GM12892 (cell line): ENCODE measurements at regions not wholly inside any gene's neighbourhood (a gene's known extent, or its start where the extent isn't known, plus 50 kb on each side); places are given as distances from the start of the nearest gene placed in this dataset.
"Not testable (repeated sequence)": the region's sequence is repeated elsewhere in the genome, so short reads cannot be mapped to it uniquely, and the experiment has no call there.

ENCODE experiments used
- DNase-seq: peaks from one replicate; pipeline ENCODE4 v3.0.0; 2011; ENCODE audit not compliant: insufficient read length
- FAIRE-seq: peaks from 2 replicates; lab custom pipeline; 2011; peaks lifted over from hg19 to GRCh38; lab: Jason Lieb, UNC
- POLR2A ChIP-seq: IDR thresholded peaks from 2 replicates; pipeline ENCODE4 v1.6.1; 2011; ENCODE audit warnings: low read depth, low read length, control low read depth
- POLR2AphosphoS5 ChIP-seq: IDR thresholded peaks from 2 replicates; pipeline ENCODE4 v1.6.1; 2011; ENCODE audit warnings: low read depth, low read length, control low read depth
- TAF1 ChIP-seq: IDR thresholded peaks from 2 replicates; pipeline ENCODE4 v1.6.1; 2011; ENCODE audit warnings: low read depth, mild to moderate bottlenecking, control low read depth, low read length, borderline replicate concordance

DNA sequence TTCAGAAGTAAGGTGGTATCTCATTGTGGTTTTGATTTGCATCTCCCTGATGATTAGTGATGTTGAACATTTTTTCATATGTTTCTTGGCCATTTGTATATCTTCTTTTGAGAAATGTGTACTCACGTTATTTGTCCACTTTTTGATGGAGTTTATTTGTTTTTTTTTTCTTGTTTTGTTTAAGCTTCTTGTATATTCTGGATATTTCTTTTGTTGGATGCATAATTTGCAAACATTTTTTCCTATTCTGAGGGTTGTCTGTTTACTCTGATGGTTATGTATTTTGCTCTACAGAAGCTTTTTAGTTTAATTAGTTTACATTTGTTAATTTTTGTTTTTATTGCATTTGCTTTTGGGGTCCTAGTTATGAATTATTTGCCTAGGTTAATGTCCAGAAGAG is 927.4 kb upstream of the LRFN5 start:
- DNase-seq: no peak
- no peak for FAIRE-seq
- TF ChIP-seq POLR2AphosphoS5 (no peak), POLR2A (no peak), TAF1 (no peak)

DNA sequence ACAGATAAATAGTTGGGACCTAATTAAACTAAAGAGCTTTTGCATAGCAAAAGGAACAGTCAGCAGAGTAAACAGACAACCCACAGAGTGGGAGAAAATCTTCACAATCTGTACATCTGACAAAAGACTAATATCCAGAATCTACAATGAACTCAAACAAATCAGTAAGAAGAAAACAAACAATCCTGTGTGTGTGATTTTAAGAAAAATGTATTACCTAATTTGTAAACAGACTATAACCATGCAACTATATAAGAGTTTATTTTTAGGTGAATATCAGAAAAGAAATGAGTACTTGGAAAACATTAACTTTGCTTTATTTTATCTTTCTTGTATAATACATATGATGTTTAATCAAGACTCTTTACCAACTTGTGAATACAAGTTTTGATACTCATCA is 929.5 kb upstream of the LRFN5 start:
- FAIRE-seq, DNase-seq: not testable (repeated sequence)

DNA sequence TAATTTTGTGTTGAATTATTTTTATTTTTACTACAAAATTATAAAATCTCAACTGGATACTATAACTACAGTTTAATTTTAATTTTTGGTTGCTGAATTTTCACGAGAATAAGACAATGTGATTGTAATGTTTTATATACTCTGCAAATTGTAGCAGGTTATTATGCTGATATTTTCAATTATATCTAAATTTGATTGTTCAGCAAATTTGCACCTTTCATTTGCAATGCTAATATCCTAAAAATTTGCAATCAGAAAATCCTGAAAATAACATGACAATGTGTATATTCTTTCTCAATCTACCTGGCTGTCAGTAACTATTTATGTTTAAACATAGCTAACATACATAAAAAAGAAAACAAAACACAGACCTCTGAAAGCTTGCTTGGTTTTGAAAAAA is 932.2 kb upstream of the LRFN5 start:
- FAIRE-seq (no peak), DNase-seq (no peak)
- no peak for TF ChIP-seq POLR2A
- TF ChIP-seq POLR2AphosphoS5: no peak
- no peak for TF ChIP-seq TAF1

DNA sequence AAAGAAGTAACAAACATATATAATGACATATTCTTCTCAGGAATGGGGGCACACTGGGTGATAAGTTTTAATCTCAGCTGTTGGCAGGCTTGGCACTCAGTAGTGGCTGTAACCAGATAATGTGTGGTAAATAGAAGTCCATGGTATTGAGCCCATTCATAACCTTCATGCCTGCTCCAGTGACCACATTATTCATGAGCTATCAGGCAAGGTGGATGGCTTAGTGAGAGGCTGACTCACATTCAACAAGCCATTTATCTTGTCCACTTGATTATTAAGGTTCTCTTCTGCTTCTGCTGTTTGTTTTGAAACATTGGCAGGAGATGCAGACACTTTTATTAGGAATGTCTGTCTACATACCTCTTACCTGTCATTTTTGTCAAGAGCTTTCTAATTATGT is 950.4 kb upstream of the LRFN5 start:
- TF ChIP-seq TAF1 (no peak), POLR2AphosphoS5 (no peak)
- DNase-seq (no peak), FAIRE-seq (no peak)

DNA sequence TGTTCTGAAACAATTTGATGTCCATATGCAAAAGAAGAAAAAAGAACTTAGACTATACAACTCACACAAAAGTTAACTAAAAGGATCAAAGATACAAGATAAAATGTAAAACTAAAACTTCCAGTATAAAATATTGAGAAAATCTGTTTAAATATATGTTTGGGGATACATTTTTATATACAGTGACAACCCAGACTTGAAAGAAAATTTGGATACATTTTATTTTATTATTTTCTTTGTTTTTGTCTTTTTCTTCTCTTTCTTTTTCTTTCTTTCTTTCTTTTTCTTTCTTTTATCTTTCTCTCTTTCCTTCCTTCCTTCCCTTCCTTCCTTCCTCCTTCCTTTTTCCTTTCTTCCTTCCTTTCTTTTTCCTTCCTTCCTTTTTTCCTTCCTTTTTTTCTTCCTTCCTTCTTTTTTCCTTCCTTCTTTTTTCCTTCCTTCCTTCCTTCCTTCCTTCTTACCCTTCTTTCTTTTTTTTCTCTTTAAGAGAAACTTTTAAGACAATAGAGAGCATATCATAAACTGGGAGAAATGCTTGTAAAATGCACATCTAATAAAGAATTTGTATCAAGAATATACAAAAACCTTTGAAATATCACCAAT is 954.5 kb upstream of the LRFN5 start:
- no peak for DNase-seq
- no peak for FAIRE-seq
- no peak for TF ChIP-seq POLR2A
- TF ChIP-seq TAF1: no peak
- TF ChIP-seq POLR2AphosphoS5: no peak

DNA sequence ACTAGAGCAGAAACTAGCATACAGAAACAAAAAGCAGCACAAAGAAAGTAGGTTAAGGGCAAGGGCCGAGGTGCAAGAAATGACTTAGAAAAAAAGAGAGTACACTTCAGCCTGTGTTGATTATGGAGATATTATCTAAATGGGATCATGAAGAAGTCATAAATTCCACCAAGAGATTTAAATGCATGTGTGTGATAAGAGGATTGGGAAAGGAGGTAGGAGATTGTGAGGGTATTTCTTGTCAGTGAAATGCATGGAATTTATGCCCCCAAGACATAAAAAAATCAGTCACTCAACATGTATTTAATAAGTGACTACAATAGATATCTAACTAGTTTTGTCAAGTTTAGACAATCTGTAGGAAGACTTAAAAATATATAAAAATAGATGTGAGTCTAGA is 976.2 kb upstream of the LRFN5 start:
- FAIRE-seq (no peak), DNase-seq (no peak)
- no peak for TF ChIP-seq POLR2A
- TF ChIP-seq TAF1: no peak
- no peak for TF ChIP-seq POLR2AphosphoS5

DNA sequence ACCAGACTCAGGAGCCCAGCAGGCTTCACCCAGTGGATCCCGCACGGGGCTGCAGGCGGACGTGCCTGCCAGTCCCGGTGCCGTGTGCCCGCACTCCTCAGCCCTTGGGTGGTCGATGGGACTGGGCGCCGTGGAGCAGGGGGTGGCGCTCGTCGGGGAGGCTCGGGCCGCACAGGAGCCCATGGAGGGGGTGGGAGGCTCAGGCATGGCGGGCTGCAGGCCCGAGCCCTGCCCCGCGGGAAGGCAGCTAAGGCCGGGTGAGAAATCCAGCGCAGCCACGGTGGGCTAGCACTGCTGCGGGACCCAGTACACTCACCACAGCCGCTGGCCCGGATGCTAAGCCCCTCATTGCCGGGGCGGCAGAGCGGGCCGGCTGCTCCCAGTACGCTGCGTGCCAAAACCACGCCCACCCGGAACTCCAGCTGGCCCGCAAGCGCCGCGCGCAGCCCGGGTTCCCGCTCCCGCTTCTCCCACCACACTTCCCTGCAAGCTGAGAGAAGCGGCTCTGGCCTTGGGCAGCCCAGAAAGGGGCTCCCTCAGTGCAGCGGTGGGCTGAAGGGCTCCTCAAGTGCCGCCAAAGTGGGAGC is 977.0 kb upstream of the LRFN5 start:
- DNase-seq, FAIRE-seq: not testable (repeated sequence)

DNA sequence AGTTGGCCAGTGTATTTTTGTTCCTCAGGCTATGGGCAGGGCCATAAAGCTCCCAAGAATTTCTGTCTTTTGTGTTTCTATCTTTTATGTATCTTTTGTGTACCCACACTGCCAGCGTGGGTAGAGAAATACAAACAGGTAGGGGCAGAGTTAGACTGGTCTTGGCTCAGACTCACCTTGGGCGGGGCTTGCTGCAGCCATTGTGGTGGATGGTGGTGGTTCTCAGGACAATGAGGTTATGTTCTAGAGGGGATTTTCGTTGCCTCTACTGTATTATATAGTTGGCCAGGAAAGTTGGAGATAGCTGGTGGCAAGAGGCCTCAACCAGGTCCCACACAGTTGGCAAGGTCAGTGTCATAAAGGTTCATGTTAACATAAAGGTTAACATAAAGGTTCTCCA is 977.5 kb upstream of the LRFN5 start:
- DNase-seq (no peak), FAIRE-seq (no peak)
- TF ChIP-seq TAF1 (no peak), POLR2A (no peak), POLR2AphosphoS5 (no peak)

DNA sequence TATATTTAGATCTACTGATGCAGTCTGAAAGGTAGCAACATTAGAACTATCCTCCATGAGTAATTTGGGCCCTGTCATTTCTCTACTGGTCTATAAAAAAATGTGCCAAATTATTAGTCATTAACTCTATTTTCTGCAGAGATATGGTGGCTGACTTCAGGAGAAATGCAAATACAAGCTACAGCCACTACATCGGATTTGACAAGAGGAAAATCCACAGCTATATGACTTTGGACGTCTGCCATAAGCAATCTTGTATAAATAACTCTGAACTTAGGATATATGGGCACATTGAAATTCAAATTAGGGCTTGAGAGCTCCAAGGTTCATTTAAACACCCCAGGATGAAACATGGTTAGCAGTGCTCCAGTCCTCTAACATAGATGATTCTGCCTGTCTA is 983.0 kb upstream of the LRFN5 start:
- FAIRE-seq: no peak
- no peak for TF ChIP-seq POLR2AphosphoS5
- TF ChIP-seq TAF1: no peak
- TF ChIP-seq POLR2A: no peak
- DNase-seq: no peak

DNA sequence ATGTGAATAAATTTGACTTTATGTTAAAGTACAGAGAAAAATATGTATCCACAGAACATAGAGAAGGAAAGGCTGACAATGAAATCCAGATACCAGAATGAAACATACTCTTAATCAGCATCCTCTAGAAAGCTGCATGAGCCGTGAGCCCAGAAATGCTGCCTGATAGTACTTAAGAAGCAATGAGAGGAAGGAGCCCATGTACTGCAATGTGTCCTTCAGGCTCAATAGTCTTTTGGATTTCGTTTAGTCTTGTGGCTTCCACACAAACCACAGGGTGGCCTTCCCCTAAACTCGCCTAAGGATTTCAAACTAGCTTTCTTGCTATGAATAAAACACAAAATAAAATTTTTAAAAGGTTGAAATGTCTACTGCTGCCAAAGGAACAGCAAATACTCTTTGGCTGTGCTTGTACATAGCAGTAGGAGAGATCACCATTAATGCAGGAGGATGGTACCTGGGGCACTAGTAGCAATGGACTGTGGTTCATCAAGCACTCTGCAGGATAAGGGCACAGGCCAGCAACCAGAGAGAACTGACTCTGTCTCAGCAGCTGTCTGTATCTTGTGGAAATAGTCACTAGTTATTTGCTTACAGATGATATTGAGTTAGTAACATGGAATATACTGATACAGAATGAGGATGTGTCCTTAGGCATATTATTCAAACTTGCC is 988.3 kb upstream of the LRFN5 start:
- FAIRE-seq (no peak), DNase-seq (no peak)
- TF ChIP-seq POLR2A: no peak
- TF ChIP-seq POLR2AphosphoS5: no peak
- TF ChIP-seq TAF1: no peak

DNA sequence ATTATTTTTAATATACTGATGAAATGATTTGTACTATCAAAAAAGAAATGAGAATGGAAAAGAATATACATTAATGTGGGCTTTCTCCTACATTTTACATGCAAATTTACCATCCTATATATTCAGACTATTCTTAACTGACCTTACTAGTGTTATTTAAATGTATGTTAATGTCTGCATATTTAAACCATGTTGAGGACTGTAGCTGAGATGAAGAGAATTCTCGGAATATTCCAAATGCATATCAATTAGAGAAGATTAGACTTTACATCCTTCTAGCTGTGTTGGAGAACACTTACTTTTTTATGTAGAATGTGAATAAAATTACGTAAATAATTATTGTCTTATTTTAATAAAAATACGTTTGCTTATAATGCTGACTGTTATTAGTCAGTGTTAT is 990.1 kb upstream of the LRFN5 start:
- no peak for DNase-seq
- no peak for TF ChIP-seq TAF1
- FAIRE-seq: no peak

DNA sequence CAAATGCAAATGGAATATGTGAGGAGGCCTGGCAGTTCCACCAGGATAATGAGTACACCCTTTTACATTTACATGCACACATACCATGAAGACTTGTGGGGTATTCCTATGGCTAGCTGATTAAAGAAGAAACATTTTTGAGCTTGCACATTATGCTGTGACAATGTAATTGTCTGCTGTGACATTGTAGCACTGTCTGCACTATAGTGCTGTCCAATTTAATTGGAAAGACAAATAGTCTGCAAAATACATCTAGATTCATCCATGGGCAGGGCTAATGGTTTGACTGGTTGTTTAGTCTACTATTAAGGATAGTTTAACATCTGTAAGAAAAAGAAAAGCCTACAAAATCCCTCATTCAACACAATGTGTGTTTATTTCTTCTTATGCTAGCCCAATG is 1005.6 kb upstream of the LRFN5 start:
- TF ChIP-seq POLR2AphosphoS5 (no peak), POLR2A (no peak), TAF1 (no peak)
- FAIRE-seq: no peak
- DNase-seq: no peak

DNA sequence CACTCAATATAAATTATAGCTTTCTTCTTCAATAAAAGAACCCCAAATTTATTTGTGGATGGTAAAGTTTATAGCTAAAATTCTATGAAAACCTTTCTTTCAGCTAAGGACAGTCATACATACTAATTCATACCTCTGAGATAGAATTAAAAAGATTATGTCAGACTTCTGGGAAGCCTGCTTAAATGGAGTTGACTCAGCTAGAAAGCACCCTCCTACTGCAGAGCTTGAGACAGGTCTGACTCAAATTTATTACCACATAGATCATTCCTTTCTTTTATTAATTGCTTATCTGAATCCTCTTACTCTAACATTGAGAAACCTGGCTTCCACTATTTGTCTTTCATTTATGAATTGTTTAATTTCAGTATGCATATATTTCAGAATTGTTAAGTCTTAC is 1007.0 kb upstream of the LRFN5 start:
- no peak for FAIRE-seq
- no peak for TF ChIP-seq POLR2A
- TF ChIP-seq TAF1: no peak
- no peak for TF ChIP-seq POLR2AphosphoS5

More for the DNA sequence above, 1007.0 kb upstream of the LRFN5 start:
- DNase-seq: no peak
